ENCODE measurements at regions not wholly inside any gene's neighbourhood (a gene's known extent, or its start where the extent isn't known, plus 50 kb on each side); places are given as distances from the start of the nearest gene placed in this dataset.

DNA sequence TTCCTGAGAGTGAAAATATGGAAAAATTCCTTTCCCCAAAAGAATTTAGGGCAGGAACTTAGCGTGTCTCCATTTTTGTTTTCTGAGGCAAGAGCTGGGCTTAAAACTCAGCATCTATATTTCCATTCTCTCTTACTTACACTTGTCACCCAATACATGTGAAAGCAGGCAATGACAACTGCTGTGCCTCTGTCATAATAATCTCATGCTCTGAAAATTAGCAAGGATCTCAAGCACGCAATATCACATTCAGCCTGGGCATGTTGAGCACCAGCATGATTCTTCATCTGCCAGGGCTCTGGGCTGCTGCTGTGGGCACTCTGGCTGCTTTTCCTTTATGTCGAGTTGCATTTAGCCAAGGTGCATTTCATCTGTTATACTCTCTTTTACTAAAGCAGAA is 255.5 kb downstream of the SNX10 start:
- H3K9me3 ChIP-seq: peaks cover 0 to 2% of the 10 kb centered on the region in 2 donors
- H3K4me3 ChIP-seq: no peak overlapping the region
- TF ChIP-seq EP300 (IDR thresholded peaks at IDR 0.05): no peak
- no peak for TF ChIP-seq POLR2A (IDR thresholded peaks at IDR 0.05)
- TF ChIP-seq, protein P1, sequence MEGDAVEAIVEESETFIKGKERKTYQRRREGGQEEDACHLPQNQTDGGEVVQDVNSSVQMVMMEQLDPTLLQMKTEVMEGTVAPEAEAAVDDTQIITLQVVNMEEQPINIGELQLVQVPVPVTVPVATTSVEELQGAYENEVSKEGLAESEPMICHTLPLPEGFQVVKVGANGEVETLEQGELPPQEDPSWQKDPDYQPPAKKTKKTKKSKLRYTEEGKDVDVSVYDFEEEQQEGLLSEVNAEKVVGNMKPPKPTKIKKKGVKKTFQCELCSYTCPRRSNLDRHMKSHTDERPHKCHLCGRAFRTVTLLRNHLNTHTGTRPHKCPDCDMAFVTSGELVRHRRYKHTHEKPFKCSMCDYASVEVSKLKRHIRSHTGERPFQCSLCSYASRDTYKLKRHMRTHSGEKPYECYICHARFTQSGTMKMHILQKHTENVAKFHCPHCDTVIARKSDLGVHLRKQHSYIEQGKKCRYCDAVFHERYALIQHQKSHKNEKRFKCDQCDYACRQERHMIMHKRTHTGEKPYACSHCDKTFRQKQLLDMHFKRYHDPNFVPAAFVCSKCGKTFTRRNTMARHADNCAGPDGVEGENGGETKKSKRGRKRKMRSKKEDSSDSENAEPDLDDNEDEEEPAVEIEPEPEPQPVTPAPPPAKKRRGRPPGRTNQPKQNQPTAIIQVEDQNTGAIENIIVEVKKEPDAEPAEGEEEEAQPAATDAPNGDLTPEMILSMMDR (IDR thresholded peaks at IDR 0.05): no peak
- H3K27me3 ChIP-seq: no peaks in the 10 kb centered on the region
- H3K27ac ChIP-seq: no peak overlapping the region
- no peaks in the 10 kb centered on the region for H3K36me3 ChIP-seq
- WGBS, 3 donors: 89% methylated on average over 3 of the region's 3 CpGs
- intact Hi-C loops (cut with DNase I): loop anchor here in 1 of 4 donors (5.0 kb wide), 1 partner anchor 95 kb away; no protein-coding TSS in a partner anchor
- no peaks in the 10 kb centered on the region for H3K4me1 ChIP-seq (ENCODE audit: insufficient read depth)
- DNase-seq: no peak

DNA sequence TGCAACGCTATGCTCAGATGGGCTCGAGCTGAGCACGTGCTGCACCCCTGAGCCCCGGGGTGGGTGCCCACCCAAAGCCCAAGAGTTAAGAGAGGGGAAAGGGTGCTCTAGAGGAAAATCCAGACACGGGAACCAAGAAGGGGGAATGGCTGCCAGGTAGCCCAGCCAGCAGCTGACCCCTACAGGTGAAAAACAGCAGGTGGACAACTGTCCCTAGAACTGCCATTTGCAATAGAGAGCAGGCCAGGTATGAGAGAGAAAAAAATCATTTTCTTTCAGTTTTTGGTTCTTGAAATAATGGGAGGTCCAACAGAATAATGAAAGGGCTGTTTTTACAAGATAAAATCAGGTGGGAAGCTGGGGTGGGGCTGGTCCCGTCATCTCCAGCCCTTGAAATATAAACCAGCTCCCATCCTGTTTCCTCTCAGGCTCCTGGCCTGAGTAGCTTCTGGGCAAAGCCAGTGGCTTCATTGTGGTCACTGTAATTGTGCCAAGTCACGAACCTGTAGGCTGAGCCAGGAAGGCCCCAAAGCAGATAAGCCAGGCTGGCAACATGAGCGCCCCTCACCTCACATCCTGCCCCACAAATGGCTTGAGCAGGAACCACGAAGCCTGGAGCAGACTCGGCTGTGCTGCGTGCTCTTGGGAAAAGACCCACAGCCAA is 257.8 kb downstream of the SNX10 start:
- WGBS, 3 donors: 71 to 79% (median 73%) methylated on average over 11 of the region's 11 CpGs
- Histone ChIP-seq H3K9me3 (peaks cover 0 to 2% of the 10 kb centered on the region in 2 donors), H3K4me3 (no peak overlapping the region), H3K27me3 (no peaks in the 10 kb centered on the region), H3K27ac (no peak overlapping the region), H3K36me3 (no peaks in the 10 kb centered on the region), H3K4me1 (ENCODE audit: insufficient read depth) (no peaks in the 10 kb centered on the region)
- intact Hi-C loops (cut with DNase I): loop anchor here in 1 of 4 donors (5.0 kb wide), 1 partner anchor 93 kb away; no protein-coding TSS in a partner anchor
- TF ChIP-seq, protein P1 (IDR thresholded peaks at IDR 0.05): no peak
- no peak for TF ChIP-seq POLR2A (IDR thresholded peaks at IDR 0.05)
- TF ChIP-seq EP300 (IDR thresholded peaks at IDR 0.05): no peak
- no peak for DNase-seq

DNA sequence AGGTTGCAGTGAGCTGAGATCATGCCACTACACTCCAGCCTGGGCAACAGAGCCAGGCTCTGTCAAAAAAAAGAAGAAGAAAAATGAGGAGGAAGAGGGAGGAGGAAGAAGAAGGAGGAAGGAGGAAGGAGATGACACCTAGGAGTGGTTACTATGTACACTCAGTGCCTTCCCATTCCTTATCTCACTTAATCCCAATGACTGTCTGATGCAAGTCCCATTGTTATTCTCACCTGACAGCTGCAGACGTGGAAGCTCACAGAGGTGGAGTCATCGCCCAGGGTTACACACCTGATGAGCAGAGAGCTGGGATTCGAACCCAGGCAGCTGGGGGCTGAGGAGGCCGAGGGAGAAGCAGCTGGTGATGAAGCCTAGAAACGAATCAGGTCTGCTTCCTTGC is 258.8 kb downstream of the SNX10 start:
- DNase-seq: no peak
- 70 to 78% (median 77%) methylated on average over 5 of the region's 5 CpGs for WGBS, 3 donors
- TF ChIP-seq POLR2A (IDR thresholded peaks at IDR 0.05) (no peak), EP300 (IDR thresholded peaks at IDR 0.05) (no peak)
- TF ChIP-seq, protein P1 (IDR thresholded peaks at IDR 0.05): no peak
- no peaks in the 10 kb centered on the region for H3K4me1 ChIP-seq (ENCODE audit: insufficient read depth)
- H3K27ac ChIP-seq: no peak overlapping the region
- H3K27me3 ChIP-seq: no peaks in the 10 kb centered on the region
- H3K9me3 ChIP-seq: peaks cover 0 to 2% of the 10 kb centered on the region in 2 donors
- no peaks in the 10 kb centered on the region for H3K36me3 ChIP-seq
- intact Hi-C loops (cut with DNase I): no loop called here
- no peak overlapping the region for H3K4me3 ChIP-seq

- Histone ChIP-seq H3K27me3 (no peaks in the 10 kb centered on the region), H3K36me3 (no peaks in the 10 kb centered on the region), H3K9me3 (peaks cover 0 to 2% of the 10 kb centered on the region in 2 donors), H3K4me1 (ENCODE audit: insufficient read depth) (no peaks in the 10 kb centered on the region), H3K27ac (no peak overlapping the region), H3K4me3 (no peak overlapping the region)
- DNase-seq: no peak
- 59 to 80% (median 64%) methylated on average over 9 of the region's 9 CpGs for WGBS, 3 donors
- intact Hi-C loops (cut with DNase I): no loop called here
- TF ChIP-seq, protein P1 (IDR thresholded peaks at IDR 0.05): no peak
- no peak for TF ChIP-seq POLR2A (IDR thresholded peaks at IDR 0.05)
- TF ChIP-seq EP300 (IDR thresholded peaks at IDR 0.05): no peak
Observed at GRCh38 chr7:26551740-26552139, 260.1 kb downstream of the SNX10 start.
